WERI-Rb-1 (cell line): ENCODE measurements at regions not wholly inside any gene's neighbourhood (a gene's known extent, or its start where the extent isn't known, plus 50 kb on each side); places are given as distances from the start of the nearest gene placed in this dataset.

ENCODE experiments used
- DNase-seq: peaks from one replicate; pipeline ENCODE4 v3.0.0-alpha.2; 2020
- H3K27ac ChIP-seq: fragments of 250-450 bp; sonication (Bioruptor Pico); 2 replicates; pipeline ENCODE4 v1.5.1; 2020; ENCODE audit warnings: mild to moderate bottlenecking, moderate library complexity
- H3K27me3 ChIP-seq: fragments of 250-450 bp; sonication (Bioruptor Pico); 2 replicates; pipeline ENCODE4 v1.5.1; 2021; ENCODE audit warnings: mild to moderate bottlenecking, low read depth, moderate library complexity; ENCODE audit not compliant: insufficient read depth, severe bottlenecking
- H3K36me3 ChIP-seq: fragments of 250-450 bp; sonication (Bioruptor Pico); 2 replicates; pipeline ENCODE4 v1.5.1; 2020; ENCODE audit warnings: mild to moderate bottlenecking, moderate library complexity
- H3K4me3 ChIP-seq: 2 replicates; pipeline ENCODE4 v1.5.1; 2011; ENCODE audit warnings: low read depth, mild to moderate bottlenecking, control low read depth, low read length
- H3K9me3 ChIP-seq: fragments of 250-450 bp; sonication (Bioruptor Pico); 2 replicates; pipeline ENCODE4 v1.5.1; 2021; ENCODE audit warnings: mild to moderate bottlenecking, moderate library complexity; ENCODE audit not compliant: severe bottlenecking
- CTCF ChIP-seq: IDR thresholded peaks from 2 replicates; pipeline ENCODE4 v1.5.1; 2011; ENCODE audit warnings: low read depth, mild to moderate bottlenecking, control low read depth, inconsistent platforms, low read length

GRCh38 chr12:74818412-74818811, 280.8 kb downstream of the ATXN7L3B start:
- no peaks in the 10 kb centered on the region for H3K27me3 ChIP-seq
- H3K4me3 ChIP-seq = no peak overlapping the region
- no peak overlapping the region for H3K27ac ChIP-seq
- H3K36me3 ChIP-seq = no peaks in the 10 kb centered on the region
- peaks cover 3% of the 10 kb centered on the region for H3K9me3 ChIP-seq
- DNase-seq = no peak
- no peak for TF ChIP-seq CTCF

- no peak for DNase-seq
- TF ChIP-seq CTCF = no peak
- H3K36me3 ChIP-seq = no peaks in the 10 kb centered on the region
- H3K4me3 ChIP-seq = no peak overlapping the region
- H3K27ac ChIP-seq = no peak overlapping the region
- H3K9me3 ChIP-seq = no peaks in the 10 kb centered on the region
- H3K27me3 ChIP-seq = no peaks in the 10 kb centered on the region
Observed at GRCh38 chr12:74820324-74820723, 282.7 kb downstream of the ATXN7L3B start.

GRCh38 chr12:74836567-74836966, 298.9 kb downstream of the ATXN7L3B start:
- H3K4me3 ChIP-seq = no peak overlapping the region
- H3K27me3 ChIP-seq = no peaks in the 10 kb centered on the region
- no peak for DNase-seq
- H3K36me3 ChIP-seq = no peaks in the 10 kb centered on the region
- H3K27ac ChIP-seq = no peak overlapping the region
- no peak for TF ChIP-seq CTCF
- H3K9me3 ChIP-seq = peaks cover 2% of the 10 kb centered on the region

GRCh38 chr12:74846116-74846515, 308.5 kb downstream of the ATXN7L3B start:
- Histone ChIP-seq H3K36me3 (no peaks in the 10 kb centered on the region), H3K9me3 (no peaks in the 10 kb centered on the region), H3K4me3 (no peak overlapping the region), H3K27me3 (no peaks in the 10 kb centered on the region), H3K27ac (no peak overlapping the region)
- DNase-seq = no peak
- TF ChIP-seq CTCF = no peak

- DNase-seq = no peak
- TF ChIP-seq CTCF = no peak
Observed at GRCh38 chr12:74847169-74847568, 309.5 kb downstream of the ATXN7L3B start.

GRCh38 chr12:74848006-74848405, 310.4 kb downstream of the ATXN7L3B start:
- H3K27me3 ChIP-seq = no peaks in the 10 kb centered on the region
- TF ChIP-seq CTCF = no peak
- DNase-seq = no peak
- no peaks in the 10 kb centered on the region for H3K36me3 ChIP-seq
- H3K9me3 ChIP-seq = no peaks in the 10 kb centered on the region
- no peak overlapping the region for H3K27ac ChIP-seq
- no peak overlapping the region for H3K4me3 ChIP-seq

More at GRCh38 chr12:74847169-74847568, 309.5 kb downstream of the ATXN7L3B start:
- Histone ChIP-seq H3K36me3 (no peaks in the 10 kb centered on the region), H3K4me3 (no peak overlapping the region), H3K9me3 (no peaks in the 10 kb centered on the region), H3K27me3 (no peaks in the 10 kb centered on the region), H3K27ac (no peak overlapping the region)
